AG09309 (cell line): ENCODE measurements at regions not wholly inside any gene's neighbourhood (a gene's known extent, or its start where the extent isn't known, plus 50 kb on each side); places are given as distances from the start of the nearest gene placed in this dataset.
A peak's percentile ranks its signal among the peaks of the same experiment; 100 is the strongest.

Source experiments
- DNase-seq: peaks from one replicate; pipeline ENCODE4 v3.0.0-alpha.2; 2010; ENCODE audit warnings: low read depth
- H3K4me3 ChIP-seq: 2 replicates; pipeline ENCODE4 v1.5.1; 2011; ENCODE audit warnings: mild to moderate bottlenecking, low read depth, low read length, moderate library complexity; ENCODE audit not compliant: control insufficient read depth
- CTCF ChIP-seq: IDR thresholded peaks from 2 replicates; pipeline ENCODE4 v1.5.1; 2011; ENCODE audit warnings: mild to moderate bottlenecking, low read depth, low read length, inconsistent platforms; ENCODE audit not compliant: insufficient read depth, control insufficient read depth; ENCODE audit errors: missing control alignments

- no peak for DNase-seq
Observed at GRCh38 chr3:157807280-157807679, 298.9 kb downstream of the SHOX2 start.

GRCh38 chr3:157805538-157805937 is 300.7 kb downstream of the SHOX2 start:
- TF ChIP-seq CTCF = no peak
- no peak for DNase-seq
- no peak overlapping the region for H3K4me3 ChIP-seq

More at GRCh38 chr3:157807280-157807679, 298.9 kb downstream of the SHOX2 start:
- no peak for TF ChIP-seq CTCF
- H3K4me3 ChIP-seq = no peak overlapping the region

DNA sequence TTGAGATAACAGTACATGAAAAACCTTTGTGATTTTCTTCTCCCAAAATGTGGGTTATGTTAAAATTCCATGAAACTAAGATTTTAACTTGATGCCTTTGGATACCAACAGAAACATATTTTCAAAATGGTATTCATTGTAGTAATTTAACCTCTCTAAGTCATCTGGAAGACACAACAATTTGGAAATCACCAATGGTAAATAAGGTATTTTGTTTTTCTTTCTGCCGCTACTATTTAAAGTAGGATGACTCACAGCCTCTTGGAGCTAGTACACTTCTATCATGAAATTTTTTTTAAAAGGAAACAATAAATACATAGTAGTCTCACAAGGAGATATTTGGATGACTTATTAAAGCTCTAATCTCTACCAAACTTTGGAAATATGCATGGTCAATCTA is 291.6 kb upstream of the VEPH1 start:
- no peak overlapping the region for H3K4me3 ChIP-seq
- DNase-seq = peak; percentile 61
- TF ChIP-seq CTCF = no peak

GRCh38 chr3:157793745-157794144 is 290.5 kb upstream of the VEPH1 start:
- no peak for TF ChIP-seq CTCF
- no peak for DNase-seq
- no peak overlapping the region for H3K4me3 ChIP-seq

- no peak overlapping the region for H3K4me3 ChIP-seq
Observed at GRCh38 chr3:157789162-157789561, 285.9 kb upstream of the VEPH1 start.

GRCh38 chr3:157786618-157787017 is 283.4 kb upstream of the VEPH1 start:
- DNase-seq = no peak
- no peak for TF ChIP-seq CTCF
- H3K4me3 ChIP-seq = no peak overlapping the region

More at GRCh38 chr3:157789162-157789561, 285.9 kb upstream of the VEPH1 start:
- no peak for DNase-seq
- TF ChIP-seq CTCF = no peak

DNA sequence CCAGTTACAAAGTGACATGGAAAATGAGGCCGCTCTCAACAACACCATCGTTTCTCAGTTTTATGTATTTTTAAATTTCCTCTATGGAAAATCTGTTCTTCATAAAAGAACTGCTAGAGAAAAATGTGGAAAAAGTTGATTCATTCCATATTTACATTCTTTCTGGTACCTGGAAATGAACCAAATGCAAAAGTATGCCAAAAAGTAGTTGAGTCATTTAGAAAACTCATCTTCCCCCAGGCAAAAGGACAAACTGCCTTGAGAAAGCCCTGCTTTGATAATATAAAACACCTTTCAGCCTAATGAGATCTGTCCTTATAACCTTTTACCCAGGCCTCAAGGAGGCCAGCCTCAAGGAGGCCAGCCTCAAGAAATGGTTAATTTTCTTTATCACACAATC is 283.0 kb upstream of the VEPH1 start:
- H3K4me3 ChIP-seq = no peak overlapping the region
- no peak for TF ChIP-seq CTCF
- DNase-seq = peak; percentile 85
